ENCODE measurements at regions not wholly inside any gene's neighbourhood (a gene's known extent, or its start where the extent isn't known, plus 50 kb on each side); places are given as distances from the start of the nearest gene placed in this dataset.
"Not testable (repeated sequence)": the region's sequence is repeated elsewhere in the genome, so short reads cannot be mapped to it uniquely, and the experiment has no call there.

DNA sequence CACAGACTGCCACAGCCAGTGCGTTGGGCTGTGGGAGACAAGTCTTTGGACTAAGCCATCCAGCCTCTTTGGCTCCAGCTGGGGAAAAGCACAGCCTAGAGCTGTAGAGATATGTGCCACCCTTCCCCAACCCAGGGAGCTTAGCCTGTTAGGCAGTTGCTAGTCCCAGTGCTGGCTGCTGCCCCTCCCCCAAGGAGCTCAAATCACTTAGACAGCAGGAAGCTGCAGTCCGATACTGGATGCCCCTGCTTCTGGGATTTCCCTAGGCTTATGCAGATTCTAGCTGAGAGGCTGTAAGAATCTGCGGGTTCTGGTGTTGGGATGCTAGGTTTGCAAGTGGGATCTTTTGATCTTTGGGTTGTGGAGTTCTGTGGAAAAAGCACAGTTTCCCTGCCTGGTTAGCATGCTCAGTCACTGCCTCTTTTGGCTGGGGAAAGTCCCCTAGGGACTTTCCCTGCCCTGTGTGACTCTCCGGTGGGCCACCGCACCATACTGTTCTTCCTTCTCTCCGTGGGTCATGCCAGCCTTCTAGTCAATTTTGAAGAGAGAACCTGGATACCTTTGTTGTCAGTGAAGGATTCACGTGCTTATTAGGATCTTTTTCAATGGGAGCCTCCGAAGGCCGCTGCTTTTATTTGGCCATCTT lies 792.0 kb downstream of the KCNA4 start:
- no peak for DNase-seq

DNA sequence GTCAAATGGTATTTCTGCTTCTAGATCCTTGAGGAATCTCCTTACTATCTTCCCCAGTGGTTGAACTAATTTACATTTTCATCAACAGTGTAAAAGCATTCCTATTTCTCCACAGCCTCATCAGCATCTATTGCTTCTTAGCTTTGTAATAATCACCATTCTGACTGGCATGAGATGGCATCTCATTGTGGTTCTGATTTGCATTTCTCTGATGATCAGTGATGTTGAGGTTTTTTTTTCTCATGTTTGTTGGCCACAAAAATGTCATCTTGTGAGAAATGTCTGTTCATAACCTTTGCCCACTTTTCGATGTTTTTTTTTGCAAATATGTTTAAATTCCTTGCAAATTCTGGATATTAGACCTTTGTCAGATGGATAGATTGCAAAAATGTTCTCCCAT lies 797.3 kb downstream of the KCNA4 start:
- DNase-seq = not testable (repeated sequence)

DNA sequence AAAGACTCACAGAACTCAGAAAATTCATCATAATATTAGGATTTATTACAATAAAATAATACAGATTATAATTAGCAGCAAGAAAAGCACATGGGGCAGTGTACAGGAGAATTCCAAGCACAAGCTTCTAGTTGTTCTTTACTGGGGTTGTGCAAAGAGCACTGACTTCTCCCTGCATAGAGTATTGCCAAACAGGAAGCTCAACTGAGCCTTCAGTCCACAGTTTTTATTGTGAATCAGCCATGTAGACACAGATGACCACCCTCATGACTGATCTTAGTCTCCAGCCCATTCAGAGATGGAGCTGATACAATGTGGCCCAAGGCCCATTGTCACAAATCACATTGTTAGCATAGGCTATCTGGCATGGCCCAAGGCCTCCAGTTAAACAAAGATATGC lies 798.9 kb downstream of the KCNA4 start:
- no peak for DNase-seq

DNA sequence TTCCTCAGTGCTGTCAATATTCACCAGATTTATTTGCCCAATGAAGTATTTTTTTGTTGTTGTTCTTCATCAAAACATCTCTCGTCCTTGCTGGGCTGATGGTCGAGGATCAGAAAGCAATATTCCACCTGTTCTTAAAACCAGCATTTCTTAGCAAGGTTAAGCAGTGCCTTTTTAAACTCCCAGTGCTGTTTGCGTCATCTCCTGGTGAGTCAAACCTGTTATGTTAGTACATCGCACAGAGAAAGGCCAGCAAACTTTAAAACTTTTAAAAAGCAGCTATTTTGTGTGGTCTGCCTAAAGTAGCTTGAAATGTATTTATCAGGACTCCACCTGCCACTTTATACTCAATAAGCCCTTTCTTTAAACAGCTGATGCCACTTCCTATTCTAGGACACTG lies 802.0 kb downstream of the KCNA4 start:
- no peak for DNase-seq

DNA sequence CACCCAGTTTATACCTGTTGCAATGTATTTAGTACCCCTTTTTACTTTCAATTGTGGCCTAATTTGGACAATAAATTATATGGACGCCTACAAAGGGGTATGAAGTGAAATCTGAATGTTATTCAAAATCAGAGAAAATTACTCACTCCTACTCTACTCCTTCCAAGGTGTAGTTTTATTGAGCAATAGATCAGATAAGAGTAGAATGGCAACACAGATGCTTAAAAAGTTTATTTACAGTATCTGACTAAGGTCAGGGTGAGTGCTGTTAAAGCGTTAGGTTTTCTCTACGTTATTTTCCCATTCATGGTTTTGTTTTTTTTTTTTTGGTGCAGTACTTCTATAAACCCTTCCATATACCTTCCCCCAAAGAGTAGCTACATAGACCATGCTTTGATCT lies 805.6 kb downstream of the KCNA4 start:
- no peak for DNase-seq

DNA sequence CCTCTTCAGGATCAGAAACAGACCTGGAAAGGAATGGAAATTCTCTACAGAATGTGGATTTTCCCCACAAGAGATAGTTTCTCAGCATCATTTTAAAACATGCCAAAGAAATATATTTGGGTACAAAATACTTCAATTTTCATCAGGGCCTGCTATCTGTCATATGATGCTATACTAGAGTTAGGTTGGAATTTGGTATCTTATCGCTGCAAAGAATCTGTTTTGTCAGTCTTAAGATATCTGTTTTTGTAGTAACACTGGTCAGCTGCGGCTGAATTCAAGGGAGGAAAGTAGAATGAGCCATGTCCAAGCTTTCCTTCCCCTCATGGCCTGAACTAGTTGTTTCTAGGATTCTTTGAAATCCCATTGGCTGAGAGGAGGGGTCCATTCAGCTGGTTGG lies 806.4 kb downstream of the KCNA4 start:
- DNase-seq = no peak

DNA sequence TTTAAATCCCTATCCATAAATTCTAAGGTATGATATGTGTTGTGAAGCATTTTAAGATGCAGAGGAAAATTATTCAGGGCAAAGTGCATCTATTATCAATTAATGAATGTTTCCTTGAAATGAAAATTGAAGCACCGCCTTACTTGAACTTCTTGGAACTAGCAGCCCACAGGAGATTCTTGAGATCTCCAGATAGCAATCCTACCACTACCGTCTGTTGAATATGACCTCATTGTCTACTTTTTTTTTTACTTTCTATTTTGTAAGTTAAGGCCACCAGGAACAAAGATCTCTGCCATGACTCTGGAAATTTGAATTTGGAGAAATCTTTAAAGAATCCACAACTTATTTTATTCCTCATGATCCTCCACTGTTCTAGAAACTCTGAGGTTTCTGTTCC lies 808.7 kb downstream of the KCNA4 start:
- no peak for DNase-seq

DNA sequence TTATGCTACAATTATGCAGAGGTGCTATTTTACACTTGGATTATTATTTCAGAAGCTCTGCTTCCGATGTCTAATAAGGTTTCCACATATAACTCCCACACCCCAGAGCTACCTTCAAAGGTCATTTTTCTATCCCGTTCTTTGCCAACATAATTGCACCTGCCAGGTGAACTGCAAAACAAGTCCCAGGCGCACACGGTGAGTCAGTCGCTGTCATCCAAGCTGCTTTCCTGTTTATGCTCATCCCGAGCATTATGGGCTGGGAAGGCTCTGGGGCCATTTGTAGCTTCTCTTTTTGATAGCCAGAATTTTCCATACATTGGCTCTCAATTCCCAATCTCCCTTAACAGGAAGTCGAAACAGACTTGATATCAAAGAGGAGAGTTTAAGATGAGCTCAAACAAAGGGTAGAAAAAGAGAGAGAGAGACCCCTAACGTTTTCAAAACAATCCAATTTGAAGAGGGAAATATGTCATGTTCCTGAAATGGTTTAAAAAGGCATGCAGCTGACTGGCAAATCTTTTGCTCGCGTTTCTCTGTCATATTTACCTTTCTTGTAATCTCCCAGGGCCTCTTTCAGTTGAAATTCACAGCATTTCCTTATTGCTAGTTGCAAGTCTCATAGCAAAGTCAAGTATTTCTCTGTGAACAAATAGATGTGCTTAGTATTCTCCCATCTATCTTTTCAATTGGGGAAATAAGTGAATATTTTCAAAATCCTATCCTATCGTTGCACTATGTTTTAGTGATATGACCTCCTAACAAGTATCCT lies 815.9 kb downstream of the KCNA4 start:
- no peak for DNase-seq

DNA sequence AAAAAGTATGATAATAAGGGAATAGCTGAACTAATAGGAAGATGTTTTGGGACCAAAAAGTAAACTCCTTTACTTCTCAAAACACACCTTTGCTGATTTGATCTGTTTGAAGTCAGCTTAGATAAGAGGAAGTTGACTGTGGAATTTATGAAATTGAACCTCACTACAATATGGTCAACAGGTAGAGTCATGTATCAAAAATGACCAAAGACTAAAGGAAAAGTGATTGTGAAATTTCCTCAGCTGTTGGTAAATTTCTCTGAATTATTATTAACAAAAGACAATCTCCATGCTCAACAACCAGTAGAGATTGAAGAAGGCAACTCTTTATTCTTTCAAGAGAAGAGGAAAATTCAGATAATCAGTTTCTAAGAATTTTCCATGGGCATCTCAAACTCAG lies 826.5 kb downstream of the KCNA4 start:
- DNase-seq = no peak

DNA sequence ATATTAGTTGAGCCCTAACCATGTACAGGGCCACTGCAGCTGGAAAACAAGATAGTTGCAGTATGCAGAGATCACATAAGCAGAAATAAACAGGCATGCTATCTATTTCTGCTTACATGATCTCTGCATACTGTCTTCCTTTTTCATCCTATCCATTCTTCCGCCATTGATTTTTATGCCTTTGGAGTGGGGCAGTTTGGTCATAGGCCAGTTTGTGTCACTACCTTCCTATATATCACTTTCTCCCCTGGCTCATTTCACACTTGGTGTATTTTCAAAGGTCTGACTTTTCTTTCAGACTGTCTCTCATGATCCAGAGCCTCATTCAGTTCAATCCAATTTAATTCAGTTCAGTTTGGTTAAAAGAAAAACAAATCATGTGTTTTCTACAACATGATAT lies 829.6 kb downstream of the KCNA4 start:
- DNase-seq = no peak

DNA sequence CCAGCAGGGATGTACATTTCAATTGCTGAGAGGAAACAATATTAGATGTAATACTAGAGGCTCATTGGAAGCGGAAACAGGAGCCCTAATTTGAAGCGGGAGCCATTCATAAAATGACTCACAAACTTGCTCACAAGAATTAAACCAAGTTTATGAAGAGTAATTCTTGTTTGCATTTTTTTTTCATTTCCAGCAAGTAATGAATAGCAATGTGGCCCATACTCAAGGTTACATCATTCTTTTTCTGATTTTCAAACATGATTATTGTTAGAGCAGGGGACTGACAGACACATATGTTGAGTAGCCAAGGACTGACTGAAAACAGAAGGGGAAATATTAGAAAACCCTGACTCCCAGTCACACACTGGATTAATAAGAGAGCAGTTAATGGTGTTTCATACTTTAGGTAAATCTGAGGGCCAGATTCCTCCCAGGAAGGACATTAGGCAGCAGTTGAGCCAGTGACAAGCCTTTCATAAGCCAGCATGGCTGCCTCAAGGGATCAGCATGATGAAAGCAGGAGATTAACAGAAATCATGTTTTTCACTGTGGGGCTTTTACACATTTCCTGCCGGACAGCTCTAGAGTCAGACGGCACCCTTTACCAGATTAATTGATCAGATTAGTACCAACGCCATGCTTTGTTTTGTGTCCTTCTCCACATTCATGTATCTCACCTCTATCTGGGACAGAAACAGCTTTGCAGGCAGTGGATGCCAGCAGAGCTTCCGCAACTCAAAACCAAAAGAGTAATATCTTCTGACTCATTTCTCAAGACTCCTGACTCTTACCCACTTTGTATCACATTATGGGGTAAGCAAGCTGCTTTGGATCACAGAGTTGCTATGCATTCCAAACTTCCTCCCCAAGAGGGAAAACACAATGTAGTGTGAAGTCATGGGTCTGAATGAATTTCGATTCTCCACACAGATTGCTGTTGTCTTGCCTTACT lies 831.6 kb downstream of the KCNA4 start:
- DNase-seq = no peak

DNA sequence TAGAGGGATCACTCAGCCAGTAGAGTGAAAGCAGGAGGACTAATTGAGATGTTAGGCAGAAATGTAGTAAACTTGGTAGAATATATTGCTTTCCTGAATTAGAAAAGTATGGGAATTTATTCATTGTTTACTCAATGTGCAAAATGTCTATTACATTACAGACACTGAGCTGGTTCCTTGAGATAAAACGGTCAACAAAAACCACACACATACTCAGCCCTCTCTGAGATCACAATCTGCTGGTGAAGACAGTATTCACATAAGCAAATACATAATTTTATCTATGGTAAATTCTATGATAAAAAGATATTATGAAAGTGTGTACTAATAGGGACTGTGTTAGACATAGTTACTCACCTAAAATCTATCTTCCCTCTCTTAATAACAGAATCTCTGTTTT lies 833.5 kb downstream of the KCNA4 start:
- DNase-seq = no peak

DNA sequence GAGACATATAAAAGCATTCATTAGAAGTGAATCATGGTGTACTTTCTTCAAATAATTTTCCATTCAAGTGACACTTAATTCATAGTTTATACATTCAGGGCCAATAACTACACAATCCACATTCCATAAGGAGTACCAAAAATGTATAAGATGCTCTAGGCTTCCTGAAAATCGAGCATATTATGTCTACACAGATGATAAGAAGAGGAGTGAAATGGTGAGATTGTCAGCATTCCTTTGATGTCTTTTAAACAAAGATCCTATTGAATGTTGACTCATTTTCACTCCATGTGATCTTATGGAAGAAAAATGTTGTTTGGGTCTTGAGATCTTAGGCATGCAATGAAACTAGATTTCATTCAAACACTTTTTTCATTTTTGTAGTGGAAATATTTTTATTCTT lies 843.2 kb downstream of the KCNA4 start:
- no peak for DNase-seq

DNA sequence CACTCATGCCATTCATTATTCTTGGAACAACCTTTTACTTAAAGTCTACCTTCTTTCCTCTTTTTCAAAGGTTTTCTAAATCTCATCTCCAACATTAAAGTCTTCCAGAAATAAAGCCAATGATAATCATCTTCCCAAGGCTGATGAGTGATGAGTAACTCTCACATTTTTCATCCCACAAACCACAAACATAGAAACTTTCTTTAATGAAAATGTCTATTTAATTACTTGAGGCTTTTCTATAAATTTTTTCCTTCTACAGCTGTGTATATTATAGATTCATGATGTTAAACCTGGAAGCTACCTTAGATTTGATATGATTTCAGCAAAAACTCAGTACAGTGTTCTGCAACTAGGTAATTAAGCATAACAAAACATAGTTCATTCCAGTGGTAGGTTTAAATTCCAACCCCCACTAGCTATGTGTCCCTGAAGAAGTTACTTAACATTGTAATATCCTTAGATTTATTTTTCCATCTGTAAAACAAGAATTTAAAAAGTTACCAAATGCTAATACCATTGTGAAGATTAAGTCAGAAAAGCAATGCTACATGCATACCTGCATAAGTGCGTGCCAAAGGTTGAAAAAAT lies 845.4 kb downstream of the KCNA4 start:
- no peak for DNase-seq

DNA sequence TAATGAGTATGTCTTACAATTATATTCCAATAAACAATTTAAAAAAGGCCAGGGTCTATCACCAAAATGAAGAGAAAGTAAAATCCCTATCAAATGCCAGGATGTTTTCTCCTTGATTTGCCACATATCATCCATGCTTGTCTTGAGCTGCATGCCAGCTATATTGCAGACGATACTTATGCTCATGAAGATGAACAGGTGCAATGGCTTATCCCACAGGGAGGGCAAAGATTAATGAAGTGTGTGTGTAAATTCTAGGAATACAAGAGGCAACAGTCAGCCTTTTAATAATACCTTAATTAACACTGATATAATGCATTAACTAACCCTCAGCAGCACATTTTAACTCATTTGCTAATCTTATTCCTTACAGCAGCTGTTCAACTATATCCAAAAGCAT lies 850.5 kb downstream of the KCNA4 start:
- DNase-seq = no peak

DNA sequence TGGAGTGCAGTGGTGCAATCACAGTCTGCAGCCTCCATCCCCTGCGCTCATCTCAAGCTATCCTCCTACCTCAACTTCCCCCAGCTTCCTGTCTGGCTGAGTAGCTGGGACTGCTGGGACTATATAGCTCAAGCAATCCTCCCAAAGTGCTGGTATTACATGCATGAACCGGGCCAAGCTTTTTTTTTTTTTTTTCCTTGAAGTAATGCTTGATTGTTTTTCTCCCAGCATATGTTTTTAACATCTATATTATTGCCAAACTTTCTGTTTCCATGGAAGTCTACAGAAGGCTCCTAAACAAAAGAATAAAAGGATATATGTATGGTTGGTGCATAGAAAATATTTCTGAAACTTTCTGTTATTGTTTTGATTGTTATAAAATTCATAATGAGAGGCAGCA lies 853.6 kb downstream of the KCNA4 start:
- DNase-seq = no peak

DNA sequence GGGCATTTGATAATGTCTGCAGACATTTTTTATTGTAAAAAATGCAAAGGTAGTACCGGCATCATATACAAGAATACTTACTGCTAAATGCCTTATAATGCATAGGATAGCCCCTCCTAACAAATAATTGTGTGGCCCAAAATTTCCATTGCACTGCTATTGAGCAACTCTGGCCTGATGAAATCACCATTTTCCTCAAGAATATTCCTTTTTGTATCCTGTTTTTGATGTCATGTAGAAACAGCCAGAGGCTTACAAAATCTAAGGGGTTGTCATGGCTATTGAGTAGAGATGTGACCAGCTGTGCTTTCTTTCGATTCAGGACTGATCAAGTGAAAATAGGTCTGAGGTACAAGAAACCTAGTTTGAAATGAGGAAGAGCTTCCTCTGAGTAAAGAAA lies 854.3 kb downstream of the KCNA4 start:
- DNase-seq = no peak

DNA sequence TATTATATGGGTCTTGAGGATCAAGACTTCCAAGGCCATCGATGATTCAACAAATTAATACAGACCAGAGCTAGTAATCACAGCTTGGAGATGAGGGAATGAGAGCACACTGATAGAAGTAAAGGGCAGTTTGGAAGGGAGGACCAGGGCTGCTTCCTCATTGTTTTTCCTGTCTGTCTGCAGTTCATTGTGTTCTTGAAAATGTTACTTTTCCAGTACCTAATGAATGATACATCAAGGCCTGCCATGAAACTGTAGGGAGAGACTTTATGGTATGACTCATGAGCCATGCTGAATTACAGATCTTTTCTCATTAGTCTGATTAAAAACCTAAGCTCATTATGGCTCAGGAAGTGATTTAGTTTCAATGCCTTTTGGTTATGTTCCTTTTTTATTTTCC lies 855.6 kb downstream of the KCNA4 start:
- no peak for DNase-seq

DNA sequence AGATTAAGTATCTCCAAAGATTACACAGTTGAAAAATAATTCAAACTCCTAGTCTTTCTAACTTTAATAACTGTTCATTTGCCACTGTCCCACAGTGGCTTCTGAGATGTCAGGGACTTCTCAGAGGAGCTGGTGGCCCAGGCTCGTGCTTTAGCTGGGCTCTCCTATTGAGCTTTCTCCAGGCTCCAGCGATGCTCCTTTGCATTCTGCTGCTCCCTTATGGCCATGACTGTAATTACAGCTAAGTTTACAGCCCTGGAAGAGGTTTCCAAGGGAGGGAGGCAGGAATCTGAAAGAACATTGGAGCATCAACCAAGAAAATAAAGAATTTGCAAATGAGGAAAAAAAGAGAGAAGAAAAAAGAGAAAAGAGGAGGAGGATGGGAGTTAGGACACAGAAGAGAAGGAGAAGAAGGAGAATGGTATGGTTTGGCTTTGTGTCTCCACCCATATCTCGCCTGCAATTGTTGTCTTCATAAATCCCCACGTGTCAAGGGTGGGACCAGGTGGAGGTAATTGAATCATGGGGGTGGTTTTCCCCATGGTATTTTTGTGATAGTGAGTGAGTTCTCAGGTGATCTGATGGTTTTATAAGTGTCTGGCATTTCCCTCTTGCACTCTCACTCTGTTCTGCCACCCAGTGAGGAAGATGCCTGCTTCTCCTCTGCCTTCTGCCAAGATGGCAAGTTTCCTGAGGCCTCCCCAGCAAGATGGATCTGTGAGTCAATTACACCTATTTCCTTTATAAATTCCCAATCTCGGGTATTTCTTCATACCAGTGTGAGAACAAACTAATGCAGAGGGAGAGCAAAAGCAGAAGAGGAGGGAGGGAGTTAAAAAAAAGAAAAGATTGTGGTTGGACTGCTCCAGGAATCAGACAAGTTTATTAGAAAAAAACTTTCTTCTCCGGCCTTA lies 857.0 kb downstream of the KCNA4 start:
- no peak for DNase-seq

DNA sequence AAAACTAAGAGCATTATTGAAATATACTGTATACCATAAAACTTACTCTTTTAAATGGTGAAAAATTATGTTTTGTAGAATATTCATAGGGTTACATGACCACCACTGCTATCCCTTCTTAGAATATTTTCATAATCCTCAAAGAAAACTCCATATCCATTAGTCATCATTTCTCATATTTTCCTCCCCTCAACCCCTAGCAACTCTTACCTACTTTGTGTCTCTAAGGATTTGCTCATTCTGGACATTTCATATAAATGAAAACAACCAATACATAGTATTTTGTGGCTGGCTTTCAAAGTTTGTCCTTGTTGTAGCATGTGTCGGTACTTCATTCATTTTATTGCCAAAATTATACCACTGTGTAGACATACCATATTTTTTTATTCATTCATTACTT lies 863.8 kb downstream of the KCNA4 start:
- no peak for DNase-seq

DNA sequence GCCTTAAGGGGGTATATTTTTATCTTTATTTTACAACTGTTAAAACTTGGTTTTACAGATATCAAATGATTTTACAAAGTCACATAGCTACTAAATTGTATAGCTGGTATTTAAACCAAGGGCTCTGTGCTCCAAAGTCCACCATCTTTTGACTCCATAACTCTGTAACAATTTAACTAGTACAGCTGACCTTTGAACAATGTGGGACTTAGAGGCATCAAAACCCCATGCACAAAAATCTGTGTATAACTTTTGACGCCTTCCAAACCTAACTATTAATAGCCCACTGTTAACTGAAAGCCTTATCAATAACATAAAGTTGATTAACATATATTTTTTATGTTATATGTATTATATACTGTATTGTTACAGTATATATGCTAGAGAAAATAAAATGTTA lies 874.3 kb downstream of the KCNA4 start:
- not testable (repeated sequence) for DNase-seq

DNA sequence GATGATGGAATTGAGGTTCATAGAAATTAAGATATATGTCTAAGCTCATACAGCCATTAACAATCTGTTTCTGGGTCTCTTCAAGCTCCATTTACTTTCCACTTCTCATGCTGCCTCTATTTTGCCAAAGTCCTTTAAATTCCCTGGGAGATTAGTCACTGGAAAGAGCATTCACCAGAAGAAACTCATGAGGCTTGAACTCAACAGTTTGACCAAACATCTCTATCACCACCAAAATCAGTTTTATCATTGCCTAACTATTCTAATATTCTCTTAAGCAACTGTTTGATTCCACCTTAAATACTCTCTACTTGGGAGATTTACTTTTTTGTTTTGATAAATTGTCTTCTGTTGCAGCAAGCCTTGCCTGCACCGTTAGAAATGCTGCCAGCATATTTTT lies 881.3 kb downstream of the KCNA4 start:
- DNase-seq = no peak
